ENCODE measurements at regions not wholly inside any gene's neighbourhood (a gene's known extent, or its start where the extent isn't known, plus 50 kb on each side); places are given as distances from the start of the nearest gene placed in this dataset.

GRCh38 chr6:12348530-12349511, 58.7 kb downstream of the EDN1 start:
- TF ChIP-seq, protein P1, sequence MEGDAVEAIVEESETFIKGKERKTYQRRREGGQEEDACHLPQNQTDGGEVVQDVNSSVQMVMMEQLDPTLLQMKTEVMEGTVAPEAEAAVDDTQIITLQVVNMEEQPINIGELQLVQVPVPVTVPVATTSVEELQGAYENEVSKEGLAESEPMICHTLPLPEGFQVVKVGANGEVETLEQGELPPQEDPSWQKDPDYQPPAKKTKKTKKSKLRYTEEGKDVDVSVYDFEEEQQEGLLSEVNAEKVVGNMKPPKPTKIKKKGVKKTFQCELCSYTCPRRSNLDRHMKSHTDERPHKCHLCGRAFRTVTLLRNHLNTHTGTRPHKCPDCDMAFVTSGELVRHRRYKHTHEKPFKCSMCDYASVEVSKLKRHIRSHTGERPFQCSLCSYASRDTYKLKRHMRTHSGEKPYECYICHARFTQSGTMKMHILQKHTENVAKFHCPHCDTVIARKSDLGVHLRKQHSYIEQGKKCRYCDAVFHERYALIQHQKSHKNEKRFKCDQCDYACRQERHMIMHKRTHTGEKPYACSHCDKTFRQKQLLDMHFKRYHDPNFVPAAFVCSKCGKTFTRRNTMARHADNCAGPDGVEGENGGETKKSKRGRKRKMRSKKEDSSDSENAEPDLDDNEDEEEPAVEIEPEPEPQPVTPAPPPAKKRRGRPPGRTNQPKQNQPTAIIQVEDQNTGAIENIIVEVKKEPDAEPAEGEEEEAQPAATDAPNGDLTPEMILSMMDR (IDR thresholded peaks at IDR 0.05; ENCODE audit: poor library complexity, severe bottlenecking), result no peak
- TF ChIP-seq POLR2AphosphoS5 (IDR thresholded peaks at IDR 0.05), result no peak
- TF ChIP-seq, protein P2, sequence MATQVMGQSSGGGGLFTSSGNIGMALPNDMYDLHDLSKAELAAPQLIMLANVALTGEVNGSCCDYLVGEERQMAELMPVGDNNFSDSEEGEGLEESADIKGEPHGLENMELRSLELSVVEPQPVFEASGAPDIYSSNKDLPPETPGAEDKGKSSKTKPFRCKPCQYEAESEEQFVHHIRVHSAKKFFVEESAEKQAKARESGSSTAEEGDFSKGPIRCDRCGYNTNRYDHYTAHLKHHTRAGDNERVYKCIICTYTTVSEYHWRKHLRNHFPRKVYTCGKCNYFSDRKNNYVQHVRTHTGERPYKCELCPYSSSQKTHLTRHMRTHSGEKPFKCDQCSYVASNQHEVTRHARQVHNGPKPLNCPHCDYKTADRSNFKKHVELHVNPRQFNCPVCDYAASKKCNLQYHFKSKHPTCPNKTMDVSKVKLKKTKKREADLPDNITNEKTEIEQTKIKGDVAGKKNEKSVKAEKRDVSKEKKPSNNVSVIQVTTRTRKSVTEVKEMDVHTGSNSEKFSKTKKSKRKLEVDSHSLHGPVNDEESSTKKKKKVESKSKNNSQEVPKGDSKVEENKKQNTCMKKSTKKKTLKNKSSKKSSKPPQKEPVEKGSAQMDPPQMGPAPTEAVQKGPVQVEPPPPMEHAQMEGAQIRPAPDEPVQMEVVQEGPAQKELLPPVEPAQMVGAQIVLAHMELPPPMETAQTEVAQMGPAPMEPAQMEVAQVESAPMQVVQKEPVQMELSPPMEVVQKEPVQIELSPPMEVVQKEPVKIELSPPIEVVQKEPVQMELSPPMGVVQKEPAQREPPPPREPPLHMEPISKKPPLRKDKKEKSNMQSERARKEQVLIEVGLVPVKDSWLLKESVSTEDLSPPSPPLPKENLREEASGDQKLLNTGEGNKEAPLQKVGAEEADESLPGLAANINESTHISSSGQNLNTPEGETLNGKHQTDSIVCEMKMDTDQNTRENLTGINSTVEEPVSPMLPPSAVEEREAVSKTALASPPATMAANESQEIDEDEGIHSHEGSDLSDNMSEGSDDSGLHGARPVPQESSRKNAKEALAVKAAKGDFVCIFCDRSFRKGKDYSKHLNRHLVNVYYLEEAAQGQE (IDR thresholded peaks at IDR 0.05; ENCODE audit: borderline replicate concordance), result no peak
- TF ChIP-seq EZH2 (IDR thresholded peaks at IDR 0.05; ENCODE audit: borderline replicate concordance, insufficient read depth, low read length, poor library complexity, severe bottlenecking), result no peak
